ENCODE measurements at regions not wholly inside any gene's neighbourhood (a gene's known extent, or its start where the extent isn't known, plus 50 kb on each side); places are given as distances from the start of the nearest gene placed in this dataset.

DNA sequence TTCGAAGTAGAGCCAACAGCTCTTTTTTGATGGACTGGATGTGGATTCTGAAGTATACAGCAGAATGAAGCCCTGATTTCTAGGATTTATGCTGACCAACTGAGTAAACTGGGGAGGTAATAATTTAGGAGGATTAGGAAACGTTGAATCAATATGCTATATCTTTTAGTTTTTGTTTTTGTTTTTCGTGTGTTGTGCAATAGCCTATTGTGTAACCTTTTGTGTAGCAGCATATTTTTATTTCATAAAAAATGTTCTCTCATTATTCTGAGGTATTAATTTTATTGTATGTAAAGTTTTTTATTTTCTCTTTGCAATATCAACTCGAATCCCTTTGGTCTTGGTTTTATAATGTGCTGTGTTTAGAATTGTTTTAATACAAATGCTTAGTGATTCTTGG lies 902.3 kb downstream of the EFNA5 start:
- DNase-seq, result no peak

DNA sequence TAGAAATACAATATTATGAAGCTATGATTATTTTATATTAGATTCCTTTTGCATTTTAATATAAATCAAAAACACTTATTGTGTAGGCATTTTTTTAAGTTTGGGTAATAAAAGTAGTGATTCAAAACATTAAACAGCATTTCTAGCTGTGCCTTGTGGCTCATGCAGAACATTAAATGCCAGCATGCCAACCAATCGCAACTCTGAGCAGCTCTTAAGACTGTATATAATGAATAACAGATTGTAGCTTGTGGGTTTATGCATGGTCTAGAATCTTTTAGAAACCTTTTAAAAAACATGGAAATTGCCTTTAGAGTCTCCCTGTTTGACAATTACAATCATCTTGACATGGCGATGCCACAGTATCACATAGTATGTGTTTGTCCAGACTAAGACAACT lies 903.8 kb downstream of the EFNA5 start:
- DNase-seq, result no peak

DNA sequence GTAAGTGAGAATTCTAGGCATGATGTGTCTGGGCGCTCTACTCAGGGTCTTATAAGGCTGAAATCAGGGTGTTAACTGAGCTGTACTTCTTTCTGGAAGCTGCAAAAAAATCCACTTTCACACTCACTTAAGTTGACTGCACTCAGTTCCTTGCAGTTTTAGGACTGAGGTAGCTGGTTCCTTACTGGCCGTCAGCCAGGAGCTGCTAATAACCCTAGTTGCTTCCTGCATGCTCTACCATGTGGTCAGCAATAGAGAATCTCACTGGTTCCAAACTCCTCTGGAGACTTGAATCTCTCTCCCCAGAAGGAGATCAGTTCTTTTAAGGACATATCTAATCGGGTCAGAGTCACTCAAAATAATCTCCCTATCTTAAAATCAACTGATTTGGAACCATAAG lies 911.2 kb downstream of the EFNA5 start:
- DNase-seq, result no peak

DNA sequence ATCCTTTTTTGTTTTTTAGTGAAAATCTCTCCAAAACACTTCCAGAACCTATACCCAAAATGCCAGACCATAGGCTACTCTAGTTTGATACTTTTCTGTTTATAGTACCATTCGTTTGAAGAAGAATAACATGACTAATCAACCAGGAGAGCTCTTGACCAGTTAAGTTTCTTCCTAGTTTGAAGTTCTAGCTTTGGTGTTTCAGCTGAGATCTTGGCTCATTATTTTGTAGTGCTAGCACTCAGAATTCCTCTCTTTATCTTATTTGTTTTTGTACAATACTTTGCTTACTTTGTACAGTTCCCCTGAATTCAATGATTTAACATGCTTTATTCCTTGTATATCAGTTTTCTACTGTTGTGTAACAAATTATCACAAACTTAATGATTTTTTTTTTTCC lies 911.6 kb downstream of the EFNA5 start:
- DNase-seq, result no peak

GRCh38 chr5:106757672-106758071 lies 913.1 kb downstream of the EFNA5 start:
- DNase-seq, result no peak

- no peak for DNase-seq
Observed at GRCh38 chr5:106755789-106756188, 914.9 kb downstream of the EFNA5 start.

GRCh38 chr5:106755066-106755465 lies 915.7 kb downstream of the EFNA5 start:
- no peak for DNase-seq

GRCh38 chr5:106749826-106750225 lies 920.9 kb downstream of the EFNA5 start:
- DNase-seq, result no peak

GRCh38 chr5:106739127-106739526 lies 931.6 kb downstream of the EFNA5 start:
- DNase-seq, result no peak

GRCh38 chr5:106737111-106737510 lies 933.6 kb downstream of the EFNA5 start:
- no peak for DNase-seq

DNA sequence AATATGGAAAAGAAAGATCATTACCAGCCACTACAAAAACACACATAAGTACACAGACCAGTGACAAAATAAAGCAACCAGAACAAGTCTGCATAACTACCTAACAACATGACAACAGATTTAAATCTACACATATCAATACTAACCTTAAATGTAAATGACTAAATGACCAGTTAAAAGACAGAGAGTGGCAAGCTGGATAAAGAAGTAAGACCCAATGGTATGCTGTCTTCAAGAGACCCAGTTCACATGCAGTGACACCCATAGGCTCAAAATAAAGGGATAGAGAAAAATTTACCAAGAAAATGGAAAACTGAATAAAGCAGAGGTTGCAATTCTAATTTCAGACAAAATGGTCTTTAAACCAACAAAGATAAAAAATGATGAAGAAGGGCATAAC lies 938.1 kb downstream of the EFNA5 start:
- no peak for DNase-seq

DNA sequence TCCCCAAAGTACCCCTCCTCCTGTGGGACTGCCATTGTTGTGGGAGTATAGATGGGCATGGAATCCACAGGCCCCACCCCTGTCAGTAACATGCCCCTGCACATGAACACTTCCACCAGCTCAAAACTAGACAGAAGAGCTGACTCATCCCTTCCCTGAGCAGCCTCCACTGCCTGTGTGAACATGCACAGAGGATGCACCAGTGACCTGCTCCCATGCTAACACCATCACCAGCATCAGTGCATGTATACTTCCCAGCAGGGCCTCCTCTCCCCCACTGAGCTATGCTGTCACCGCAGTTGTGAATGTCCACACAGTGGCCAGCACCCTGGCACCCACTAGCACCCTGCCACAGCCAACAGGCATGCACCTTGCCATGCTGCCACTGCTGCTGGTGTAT lies 939.8 kb downstream of the EFNA5 start:
- no peak for DNase-seq

- DNase-seq, result no peak
Observed at GRCh38 chr5:106730506-106730905, 940.2 kb downstream of the EFNA5 start.

DNA sequence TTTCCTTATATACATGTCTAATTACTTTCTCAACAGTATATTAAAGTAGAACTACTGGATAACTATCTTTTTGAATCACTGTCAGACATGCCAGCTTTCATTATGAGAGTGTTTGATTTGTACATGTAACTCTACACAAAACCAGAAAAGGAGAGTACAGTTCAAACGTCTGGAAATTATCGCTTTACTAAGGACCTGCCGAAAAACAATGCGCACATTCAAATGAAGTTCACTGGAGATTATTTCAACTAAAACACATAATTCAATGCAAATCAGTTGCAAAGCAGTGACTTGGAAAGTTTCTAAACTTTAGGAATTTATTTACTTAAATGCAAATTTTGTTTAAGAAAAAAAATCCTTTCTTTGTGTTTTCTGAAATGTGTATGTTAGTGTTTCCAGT lies 942.5 kb downstream of the EFNA5 start:
- no peak for DNase-seq

- no peak for DNase-seq
Observed at GRCh38 chr5:106727071-106727470, 943.7 kb downstream of the EFNA5 start.

GRCh38 chr5:106720367-106720766 lies 950.4 kb downstream of the EFNA5 start:
- no peak for DNase-seq

DNA sequence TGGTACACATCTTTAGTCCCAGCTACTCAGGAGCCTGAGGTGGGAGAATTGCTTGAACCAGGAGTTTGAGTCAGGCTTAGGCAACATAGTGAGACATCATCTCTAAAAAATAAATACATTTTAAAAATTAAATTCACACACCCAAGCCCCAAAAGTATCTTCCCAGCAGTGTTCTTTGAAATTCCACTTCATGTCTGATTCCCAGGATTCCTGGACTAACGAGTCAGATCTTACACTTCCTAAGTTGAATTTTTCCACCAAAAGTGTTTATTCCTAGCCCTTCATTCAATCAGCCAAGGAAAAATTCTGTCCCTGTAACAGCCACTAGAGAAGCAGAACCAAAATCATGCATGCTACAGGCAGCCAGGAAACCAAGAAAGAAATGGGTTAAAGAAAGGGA lies 970.9 kb downstream of the EFNA5 start:
- no peak for DNase-seq

GRCh38 chr5:106699198-106699597 lies 971.5 kb downstream of the EFNA5 start:
- DNase-seq, result no peak

DNA sequence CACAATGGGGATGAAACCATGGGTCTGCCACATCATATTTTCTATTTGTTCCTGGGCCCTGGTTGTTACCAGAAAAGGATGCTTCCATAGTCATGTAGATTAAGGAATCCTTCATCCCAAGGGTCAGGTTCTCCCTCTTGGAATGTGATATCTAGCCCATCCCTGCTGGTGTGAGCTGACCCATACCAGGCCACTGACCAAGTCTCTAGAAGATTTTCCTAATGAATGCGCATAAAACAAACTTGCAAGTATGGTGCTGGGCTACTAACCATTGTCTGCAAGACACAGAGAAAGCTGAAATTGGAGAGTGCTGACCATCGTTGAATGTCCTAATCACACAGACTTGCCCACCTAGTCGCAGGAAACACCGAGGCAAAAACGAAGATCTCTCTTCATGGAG lies 972.6 kb downstream of the EFNA5 start:
- no peak for DNase-seq

DNA sequence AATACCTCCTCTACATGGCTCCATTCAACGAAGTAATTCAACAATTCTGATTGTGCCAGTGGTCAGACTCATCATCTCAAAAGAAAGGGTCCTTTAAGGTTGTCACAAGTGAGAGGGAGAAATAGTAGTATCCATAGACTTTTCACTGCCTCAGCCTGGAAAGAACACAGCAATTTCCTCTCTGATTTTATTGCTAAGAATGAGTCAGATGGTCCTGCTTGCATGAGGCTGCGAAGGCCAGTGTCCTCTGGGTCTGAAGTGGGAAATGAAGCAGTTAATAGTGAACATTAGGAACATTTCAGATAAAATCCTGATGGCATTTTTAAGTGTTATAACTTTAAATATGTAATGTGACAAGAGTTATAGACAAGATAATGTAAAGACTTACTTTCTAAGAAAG lies 979.0 kb downstream of the EFNA5 start:
- no peak for DNase-seq

- DNase-seq, result no peak
Observed at GRCh38 chr5:106690585-106690984, 980.2 kb downstream of the EFNA5 start.

DNA sequence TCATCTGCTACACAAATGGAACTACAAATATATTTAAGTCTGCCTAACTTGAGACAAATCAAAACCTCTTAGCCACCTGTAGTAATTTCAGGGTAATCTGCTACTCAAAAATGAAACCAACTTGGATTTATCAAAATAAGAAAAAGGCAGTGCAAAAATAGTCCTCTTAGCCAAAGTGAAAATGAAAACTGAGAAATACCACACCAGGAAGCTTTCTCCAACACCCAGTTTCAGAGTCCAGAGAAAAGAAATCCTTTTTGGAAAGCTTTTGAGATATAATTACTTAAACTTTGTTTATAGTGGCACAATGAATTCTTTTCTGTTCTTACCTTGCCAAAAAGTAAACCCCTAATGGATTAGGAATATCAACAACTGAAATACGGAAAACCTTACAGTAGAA lies 990.4 kb downstream of the EFNA5 start:
- no peak for DNase-seq

DNA sequence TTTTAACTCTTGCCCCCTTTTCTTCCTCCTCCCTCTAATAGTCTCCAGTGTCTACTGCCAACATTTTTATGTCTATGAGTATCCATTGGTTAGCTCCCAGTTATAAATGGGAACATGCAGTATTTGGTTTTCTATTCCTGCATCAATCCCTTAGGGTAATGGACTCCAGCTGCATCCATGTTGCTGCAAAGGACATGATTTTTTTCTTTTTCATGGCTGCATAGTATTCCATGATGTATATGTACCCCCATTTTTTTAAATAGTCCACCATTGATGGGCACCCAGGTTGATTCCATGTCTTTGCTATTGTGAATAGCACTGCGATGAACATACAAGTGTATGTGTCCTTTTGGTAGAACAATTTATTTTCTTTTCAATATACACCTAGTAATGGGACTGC lies 993.7 kb downstream of the EFNA5 start:
- no peak for DNase-seq

GRCh38 chr5:106675687-106676086 lies 995.0 kb downstream of the EFNA5 start:
- DNase-seq, result no peak

GRCh38 chr5:106673941-106674340 lies 996.8 kb downstream of the EFNA5 start:
- no peak for DNase-seq

GRCh38 chr5:106661866-106662265 lies 1008.9 kb downstream of the EFNA5 start:
- DNase-seq, result no peak

Measured in NCI-H187 treated with DMSO at 0.1 percent for 48 hours (cell line).